GM18909 (cell line): ENCODE measurements at regions not wholly inside any gene's neighbourhood (a gene's known extent, or its start where the extent isn't known, plus 50 kb on each side); places are given as distances from the start of the nearest gene placed in this dataset.
A peak's percentile ranks its signal among the peaks of the same experiment; 100 is the strongest.
"Not testable (repeated sequence)": the region's sequence is repeated elsewhere in the genome, so short reads cannot be mapped to it uniquely, and the experiment has no call there.

ENCODE experiments used
- ATAC-seq: cut with Tn5 transposase; IDR thresholded peaks from one replicate; pipeline ENCODE4 v1.9.1; 2021; ENCODE audit warnings: mild to moderate bottlenecking; ENCODE audit not compliant: unreplicated experiment, poor library complexity

- ATAC-seq: no peak
These were observed 52.2 kb upstream of the C10orf90 start for GRCh38 chr10:126722726-126723125.

DNA sequence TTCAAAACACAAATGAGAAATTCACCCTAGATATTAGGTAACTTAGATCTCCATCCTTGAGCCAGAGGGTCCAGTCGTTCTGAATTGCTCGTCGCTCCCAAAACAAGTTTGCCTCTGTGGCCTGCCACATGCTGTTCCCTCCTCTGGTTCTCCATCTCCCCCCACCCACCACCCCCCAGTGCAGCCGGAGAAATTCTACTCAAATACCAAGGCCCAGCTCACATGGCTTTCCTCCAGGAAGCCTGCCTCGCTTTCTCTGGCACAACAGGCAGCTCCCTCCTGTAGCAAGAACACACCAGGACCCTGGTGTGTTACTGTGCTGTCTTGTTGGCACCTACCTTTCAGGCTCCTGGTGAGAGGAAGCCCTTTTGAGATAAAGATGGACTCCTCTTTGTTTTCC, 52.7 kb upstream of the C10orf90 start:
- no peak for ATAC-seq

- ATAC-seq: no peak
These were observed 58.9 kb upstream of the C10orf90 start for GRCh38 chr10:126729314-126729870.

GRCh38 chr10:126730856-126731609, 60.5 kb upstream of the C10orf90 start:
- no peak for ATAC-seq

- no peak for ATAC-seq
These were observed 61.1 kb upstream of the C10orf90 start for GRCh38 chr10:126731610-126731990.

DNA sequence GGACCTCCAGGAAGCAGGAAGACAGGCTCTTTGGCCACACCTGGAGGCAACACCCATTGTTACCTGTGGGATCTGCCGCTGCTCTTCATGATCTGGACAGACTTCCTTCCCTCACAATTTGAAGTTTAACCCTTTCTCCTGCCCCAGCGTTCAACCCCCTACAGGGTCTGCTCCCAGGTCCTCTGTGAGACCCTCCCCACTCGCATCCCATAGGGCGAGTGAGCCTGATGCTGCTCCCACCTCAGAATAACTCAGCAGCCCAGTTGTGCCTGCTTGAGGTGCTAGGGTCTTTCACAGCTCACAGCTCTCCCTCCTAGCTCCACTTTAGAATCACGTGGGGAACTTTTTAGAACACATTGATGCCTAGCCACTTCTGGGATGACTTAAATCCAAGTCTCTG, 61.8 kb upstream of the C10orf90 start:
- ATAC-seq: no peak

- ATAC-seq: no peak
These were observed 62.4 kb upstream of the C10orf90 start for GRCh38 chr10:126732868-126733267.

GRCh38 chr10:126734015-126734414, 63.5 kb upstream of the C10orf90 start:
- no peak for ATAC-seq

DNA sequence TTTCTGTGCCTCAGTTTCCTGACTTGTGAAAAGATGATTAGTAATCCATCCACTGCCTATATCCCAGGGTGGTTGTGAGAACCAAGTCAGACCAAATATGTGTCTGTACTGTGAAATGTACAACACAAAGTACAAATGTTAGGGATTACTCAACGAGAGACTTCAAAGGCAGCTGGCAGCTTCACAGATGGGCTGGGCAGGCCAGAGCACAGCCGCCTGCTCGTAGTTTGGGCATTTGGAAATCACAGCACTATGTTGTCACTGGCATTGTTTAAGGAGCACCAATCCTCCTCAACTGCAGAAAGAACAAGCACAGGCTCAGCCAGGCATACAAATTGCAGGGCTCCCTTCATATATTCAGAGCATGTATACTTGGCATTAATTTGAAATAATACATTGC, 64.5 kb upstream of the C10orf90 start:
- no peak for ATAC-seq

- no peak for ATAC-seq
These were observed 65.6 kb upstream of the C10orf90 start for GRCh38 chr10:126736142-126736541.

GRCh38 chr10:126736727-126737126, 66.2 kb upstream of the C10orf90 start:
- no peak for ATAC-seq

DNA sequence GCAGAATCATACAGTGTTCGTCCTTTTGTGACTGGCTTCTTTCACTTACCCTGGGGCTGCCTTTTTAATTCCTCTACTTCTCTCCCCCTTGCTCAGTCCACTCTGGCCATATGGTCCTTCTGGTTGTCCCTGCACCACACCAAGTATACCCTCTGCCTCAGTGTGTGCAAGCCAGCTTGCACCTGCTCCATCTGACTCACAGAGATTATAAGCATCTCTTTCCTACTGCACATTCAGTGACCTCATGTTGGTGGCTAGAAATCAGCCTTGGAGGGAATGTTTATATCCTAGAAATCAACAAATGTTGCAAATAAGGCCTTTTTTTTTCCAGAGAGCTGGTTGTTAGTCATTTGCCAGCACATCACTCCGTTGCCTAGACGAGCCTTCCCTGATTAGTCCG, 67.5 kb upstream of the C10orf90 start:
- no peak for ATAC-seq

- no peak for ATAC-seq
These were observed 74.1 kb upstream of the C10orf90 start for GRCh38 chr10:126744571-126744970.

GRCh38 chr10:126749015-126749655, 78.6 kb upstream of the C10orf90 start:
- peak; percentile 77 for ATAC-seq

- no peak for ATAC-seq
These were observed 84.5 kb upstream of the C10orf90 start for GRCh38 chr10:126754966-126755365.

DNA sequence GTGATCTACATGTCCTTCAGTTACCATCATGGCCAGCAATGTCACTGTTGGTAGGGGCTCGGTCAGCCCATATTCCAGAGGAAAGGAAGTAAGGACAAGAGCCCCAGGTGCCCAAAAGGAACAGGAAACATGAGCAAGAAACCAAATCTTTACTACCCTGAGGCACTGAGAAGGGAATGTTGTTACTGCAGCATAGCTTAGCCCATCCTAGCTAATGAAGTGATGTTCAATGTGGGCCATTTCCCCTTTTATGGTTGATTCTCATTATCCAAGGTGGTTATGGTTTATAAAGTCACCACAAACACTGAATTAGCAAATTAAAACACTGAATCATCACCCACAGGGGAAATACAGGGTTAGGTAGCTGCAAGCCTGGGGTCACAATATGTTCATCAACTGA, 88.4 kb upstream of the C10orf90 start:
- no peak for ATAC-seq

- no peak for ATAC-seq
These were observed 89.0 kb upstream of the C10orf90 start for GRCh38 chr10:126759531-126759930.

DNA sequence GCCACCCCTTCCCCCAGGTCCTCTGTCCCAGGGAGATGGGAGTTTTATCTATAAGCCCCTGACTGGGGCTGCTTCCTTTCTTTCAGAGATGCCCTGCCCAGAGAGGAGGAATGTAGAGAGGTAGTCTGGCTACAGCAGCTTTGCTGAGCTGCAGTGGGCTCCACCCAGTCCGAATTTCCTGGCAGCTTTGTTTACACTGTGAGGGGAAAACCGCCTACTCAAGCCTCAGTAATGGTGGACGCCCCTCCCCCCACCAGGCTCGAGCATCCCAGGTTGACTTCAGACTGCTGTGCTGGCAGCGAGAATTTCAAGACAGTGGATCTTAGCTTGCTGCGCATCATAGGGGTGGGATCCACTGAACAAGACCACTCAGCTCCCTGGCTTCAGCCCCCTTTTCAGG, 96.2 kb upstream of the C10orf90 start:
- ATAC-seq: not testable (repeated sequence)

- no peak for ATAC-seq
These were observed 100.3 kb upstream of the C10orf90 start for GRCh38 chr10:126770809-126771208.

GRCh38 chr10:126776168-126776567, 105.7 kb upstream of the C10orf90 start:
- ATAC-seq: no peak

DNA sequence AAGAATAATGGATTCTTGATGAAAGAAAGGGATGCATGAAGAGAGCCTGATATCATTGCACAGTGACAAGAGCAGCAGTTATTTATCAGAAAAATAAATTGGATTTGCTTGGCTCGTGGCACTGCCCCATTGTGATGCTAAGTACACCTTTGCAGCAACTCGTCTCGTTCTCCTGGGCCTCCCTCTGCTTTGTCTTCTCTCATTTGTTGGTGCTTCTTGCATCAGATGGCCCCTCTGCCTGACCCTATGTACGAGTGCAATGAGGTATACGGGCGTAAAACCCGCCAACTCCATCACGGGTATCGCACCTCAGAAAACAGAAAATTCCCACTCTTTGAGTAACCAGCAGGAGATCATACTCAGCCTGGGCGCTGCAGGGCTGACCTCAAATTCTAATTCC, 107.2 kb upstream of the C10orf90 start:
- ATAC-seq: no peak
